HG02588 (cell line): ENCODE measurements at regions not wholly inside any gene's neighbourhood (a gene's known extent, or its start where the extent isn't known, plus 50 kb on each side); places are given as distances from the start of the nearest gene placed in this dataset.

Source experiments
- ATAC-seq: cut with Tn5 transposase; IDR thresholded peaks from one replicate; pipeline ENCODE4 v1.9.1; 2021; ENCODE audit warnings: mild to moderate bottlenecking, moderate library complexity; ENCODE audit not compliant: unreplicated experiment

GRCh38 chr4:13059019-13059418, 425.1 kb downstream of the RAB28 start:
- no peak for ATAC-seq

- ATAC-seq = no peak
Measured at GRCh38 chr4:13056630-13057189, 427.4 kb downstream of the RAB28 start.

DNA sequence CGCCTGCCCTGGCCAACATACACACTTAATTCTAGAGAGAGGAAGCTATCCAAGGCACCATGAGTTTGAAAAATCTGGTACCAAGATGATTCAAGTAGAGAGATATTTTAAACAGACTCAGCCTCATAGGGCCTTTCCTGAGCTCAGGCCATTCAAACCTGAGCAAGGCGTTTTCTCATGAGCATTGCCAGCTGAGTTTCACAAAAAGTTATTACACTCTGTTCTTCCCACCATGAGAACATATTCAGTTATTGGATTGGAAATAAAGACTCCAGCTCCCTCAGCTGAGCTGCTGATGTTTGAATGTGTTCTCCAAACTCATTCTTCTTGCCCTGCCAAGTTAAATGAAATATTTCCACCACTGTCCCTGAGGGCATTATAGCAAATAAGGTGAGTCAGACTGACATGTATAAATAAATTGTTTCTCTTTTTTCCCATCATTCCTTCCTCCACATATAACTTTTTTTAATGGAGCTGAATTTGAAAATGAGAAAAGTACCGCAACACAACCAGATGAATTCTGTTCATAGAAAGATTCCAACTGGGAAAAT, 429.6 kb downstream of the RAB28 start:
- ATAC-seq = no peak

DNA sequence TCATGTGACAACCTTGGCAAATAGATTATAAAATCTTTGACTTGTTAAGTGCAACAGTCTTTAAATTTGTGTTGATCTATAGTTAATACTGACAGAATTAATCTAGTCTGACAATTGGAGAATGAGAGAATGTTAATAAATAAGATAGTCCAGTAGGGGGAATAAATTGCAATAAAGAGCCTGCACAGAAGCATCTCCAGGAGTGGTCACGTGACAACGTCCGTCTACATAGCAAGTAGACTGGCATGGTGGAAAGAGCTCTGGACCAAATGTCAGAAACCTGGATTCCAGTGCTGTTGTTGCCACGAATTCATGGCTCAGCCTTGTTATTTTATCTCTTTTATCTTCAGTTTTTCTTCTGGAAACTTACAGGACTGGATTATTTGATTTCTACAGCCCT, 436.5 kb downstream of the RAB28 start:
- no peak for ATAC-seq

GRCh38 chr4:13036841-13037240, 447.3 kb downstream of the RAB28 start:
- no peak for ATAC-seq

DNA sequence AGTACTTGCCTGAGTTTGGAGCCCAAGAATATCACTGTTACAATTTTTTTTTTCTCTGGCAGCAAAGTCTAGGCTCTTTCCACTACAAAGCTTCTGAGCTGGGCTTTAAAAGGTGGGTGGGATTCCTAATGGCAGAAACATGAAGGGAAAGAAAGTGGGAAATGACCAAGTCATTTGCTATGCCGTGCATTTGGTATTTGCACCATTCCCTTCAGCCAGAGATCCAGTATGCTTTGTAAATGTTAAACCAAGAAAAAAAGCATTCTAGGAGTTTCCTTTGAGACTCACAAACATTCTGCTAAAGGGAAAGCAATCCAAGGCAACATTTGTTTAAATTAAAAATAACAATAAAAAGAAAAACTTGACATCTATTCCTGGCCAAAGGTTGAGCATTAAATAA, 451.2 kb downstream of the RAB28 start:
- ATAC-seq = no peak

DNA sequence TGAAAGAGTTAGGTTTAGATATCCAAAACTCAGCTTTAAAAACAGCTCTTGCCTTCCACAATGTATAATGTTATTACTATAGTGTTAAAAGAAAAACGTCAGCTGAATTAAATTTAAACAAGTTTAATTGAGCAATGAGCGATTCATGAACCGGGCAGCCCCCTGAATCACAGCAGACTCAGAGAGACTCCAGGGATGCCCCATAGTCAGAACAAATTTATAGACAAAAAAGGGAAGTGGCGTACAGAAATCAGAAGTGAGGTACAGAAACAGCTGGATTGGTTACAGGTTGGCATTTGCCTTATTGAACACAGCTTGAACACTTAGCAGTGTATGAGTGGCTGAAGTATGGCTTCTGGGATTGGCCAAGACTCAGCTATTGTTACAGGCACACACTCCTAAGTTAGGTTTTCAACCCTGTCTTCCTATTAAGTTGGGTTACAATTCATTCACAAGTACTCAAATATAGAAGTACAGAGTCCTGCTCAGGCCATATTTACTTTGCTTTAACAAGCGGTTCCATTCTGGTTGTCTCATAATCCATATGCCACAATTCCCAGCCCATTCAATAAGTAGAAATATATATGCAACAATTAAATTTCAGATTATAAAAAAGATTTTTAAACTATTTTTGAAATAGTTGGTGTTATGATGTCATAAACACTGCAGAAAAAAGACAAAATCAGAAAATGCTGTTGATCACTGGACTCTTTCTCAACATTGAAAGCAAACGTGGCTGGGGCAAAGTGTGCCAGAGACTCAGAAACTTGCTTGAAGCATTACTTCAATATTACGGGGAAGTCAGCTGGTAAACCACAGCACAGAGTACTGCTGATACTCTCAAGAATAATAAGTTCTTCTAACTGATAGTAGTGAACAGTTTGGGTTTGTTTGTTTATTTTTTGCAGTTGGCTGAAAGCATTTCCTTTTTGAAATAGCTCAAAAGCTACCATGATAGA, 459.7 kb downstream of the RAB28 start:
- no peak for ATAC-seq

DNA sequence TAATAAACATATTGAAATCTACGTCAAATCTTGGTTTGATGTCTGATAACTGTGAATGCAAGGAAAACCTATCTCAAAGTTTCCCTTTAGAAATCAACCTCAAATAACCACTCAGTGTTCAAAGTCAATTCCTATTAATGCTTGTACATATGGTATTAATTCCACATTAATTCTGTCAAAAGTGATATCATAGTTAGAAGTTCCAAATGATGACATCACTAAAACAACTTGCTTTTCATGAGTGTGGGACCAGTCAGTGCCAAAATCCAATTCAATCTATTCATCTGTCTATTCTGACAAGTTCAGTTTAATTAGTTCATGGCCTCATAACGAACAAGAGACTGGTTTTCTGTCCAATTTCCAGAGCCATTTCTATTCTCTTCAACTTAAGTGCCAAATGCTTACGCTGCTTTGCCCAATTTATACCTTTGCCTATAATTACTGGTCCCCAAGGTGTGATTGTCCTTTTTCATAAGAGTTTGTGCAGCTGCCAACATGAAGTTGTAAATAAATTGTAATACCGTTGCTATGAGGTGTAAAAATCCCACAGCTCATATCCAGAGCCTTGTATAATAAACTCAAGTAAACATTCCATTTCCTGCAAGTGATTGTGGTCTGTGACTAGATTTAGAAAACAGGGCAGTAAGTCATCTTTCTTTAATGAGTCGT, 476.2 kb downstream of the RAB28 start:
- ATAC-seq = no peak

DNA sequence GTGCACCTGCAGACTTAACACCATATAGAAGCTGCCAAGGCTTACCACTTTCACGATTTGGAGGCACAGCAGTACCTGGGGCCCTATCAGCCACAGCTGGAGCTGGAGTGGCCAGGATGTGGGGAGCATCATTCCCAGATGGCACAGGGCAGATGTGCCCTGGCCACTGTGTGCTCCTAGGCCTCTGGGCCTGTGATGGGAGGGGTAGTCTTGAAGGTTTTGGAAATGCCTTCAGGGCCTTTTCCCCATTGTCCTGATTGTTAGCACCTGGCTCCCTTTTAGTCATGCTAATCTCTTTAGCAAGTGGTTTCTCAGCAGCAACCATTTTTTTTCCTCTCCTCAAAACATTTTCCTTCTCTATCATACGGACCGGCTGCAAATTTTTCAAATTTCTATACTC, 490.2 kb downstream of the RAB28 start:
- no peak for ATAC-seq

DNA sequence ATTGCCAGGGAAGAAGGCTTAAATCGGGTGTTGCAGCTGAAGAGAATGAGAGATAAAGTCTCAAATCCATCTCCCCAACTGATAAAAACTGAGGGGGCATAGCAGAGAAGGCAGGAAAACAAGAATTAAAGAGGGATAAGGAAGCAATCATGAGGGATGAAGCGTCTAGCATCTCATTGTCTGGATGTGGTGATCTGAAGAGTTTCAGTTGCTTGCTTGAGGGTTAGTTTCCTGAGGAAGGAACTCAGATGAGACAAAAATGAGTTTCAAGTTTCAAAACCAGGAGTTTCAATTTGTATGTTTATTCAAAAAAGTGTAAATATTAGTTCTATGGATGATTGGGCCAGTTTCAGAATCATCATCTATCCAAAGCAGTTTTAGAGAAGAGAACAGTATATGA, 496.9 kb downstream of the RAB28 start:
- ATAC-seq = no peak

DNA sequence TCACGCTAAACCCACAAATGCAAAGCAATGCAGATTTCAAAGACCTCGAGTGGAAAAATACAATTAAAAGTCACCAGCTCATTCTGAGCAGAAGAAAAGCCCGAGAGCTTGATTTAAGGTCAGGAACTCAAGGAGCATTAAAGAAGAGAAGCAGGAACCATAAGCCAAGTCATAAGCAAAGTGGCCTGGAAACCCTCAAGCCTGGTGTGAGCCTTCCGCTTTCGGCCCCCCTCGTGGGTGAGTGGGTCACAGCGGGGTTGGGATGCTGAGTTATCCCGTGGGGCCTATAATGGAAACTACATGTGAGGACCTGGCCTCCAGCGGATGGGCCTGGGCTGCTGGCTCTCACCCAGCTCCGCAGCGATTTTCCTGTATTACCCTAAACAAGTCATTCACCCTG, 504.3 kb downstream of the RAB28 start:
- no peak for ATAC-seq

- no peak for ATAC-seq
Measured at GRCh38 chr4:12978310-12978709, 505.8 kb downstream of the RAB28 start.

- no peak for ATAC-seq
Measured at GRCh38 chr4:12975511-12975910, 508.6 kb downstream of the RAB28 start.

- no peak for ATAC-seq
Measured at GRCh38 chr4:12973522-12973921, 510.6 kb downstream of the RAB28 start.

DNA sequence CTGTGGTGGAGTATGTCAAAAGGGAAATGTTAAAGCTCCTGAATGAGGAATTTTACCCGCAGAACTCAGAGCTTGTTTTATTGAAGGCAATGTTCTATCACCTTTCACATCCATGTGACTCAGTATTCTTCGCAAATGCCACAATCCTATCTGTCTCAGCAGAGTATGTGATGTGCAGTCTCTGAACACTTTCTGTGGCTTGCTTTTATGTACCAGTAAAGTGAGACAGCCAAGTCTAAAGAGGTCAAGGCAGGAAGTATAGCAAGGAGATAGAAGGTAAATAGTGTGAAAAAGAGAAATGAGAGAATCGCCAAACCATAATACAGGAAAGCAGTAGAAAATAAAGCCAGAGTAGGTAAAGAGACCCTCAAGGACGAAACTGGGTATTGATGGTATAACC, 515.8 kb downstream of the RAB28 start:
- ATAC-seq = no peak

DNA sequence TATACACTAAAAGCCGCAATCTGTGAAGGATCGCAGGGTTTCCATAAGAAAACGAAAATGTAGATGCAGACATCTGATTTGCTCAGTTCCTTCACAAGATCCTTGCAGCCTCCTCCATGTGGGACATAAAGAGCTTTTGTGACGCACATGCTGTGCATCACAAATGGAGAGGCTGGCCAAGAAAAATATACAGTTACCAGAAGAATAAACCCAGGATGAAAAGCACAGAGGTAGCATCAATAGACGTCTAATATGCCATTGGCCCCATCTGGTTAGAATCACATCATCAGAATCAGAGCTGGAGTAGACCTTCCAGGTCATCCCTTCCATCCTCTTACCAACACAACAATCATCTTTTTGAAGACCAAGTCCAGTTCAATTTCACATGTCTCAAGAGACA, 517.4 kb downstream of the RAB28 start:
- no peak for ATAC-seq

DNA sequence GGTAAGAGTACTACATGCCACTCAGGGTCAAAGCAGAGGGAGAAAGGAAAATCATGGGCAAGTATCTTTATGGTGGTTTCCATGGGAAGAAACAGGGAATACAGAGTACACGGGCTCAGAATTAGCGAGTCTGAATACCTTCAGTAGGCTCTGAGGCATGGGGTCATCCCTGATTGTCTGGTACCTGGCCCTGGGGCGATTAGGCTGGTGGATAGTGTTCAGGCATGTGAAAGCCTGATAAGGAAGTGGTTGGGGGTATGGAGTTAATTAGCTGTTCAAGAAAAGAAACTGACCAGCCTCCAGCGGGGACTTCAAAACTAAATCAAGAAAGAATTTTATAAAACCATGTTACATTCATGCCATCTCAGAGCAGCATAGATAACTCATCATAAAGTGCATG, 518.8 kb downstream of the RAB28 start:
- ATAC-seq = no peak

GRCh38 chr4:12963912-12964311, 520.2 kb downstream of the RAB28 start:
- no peak for ATAC-seq

DNA sequence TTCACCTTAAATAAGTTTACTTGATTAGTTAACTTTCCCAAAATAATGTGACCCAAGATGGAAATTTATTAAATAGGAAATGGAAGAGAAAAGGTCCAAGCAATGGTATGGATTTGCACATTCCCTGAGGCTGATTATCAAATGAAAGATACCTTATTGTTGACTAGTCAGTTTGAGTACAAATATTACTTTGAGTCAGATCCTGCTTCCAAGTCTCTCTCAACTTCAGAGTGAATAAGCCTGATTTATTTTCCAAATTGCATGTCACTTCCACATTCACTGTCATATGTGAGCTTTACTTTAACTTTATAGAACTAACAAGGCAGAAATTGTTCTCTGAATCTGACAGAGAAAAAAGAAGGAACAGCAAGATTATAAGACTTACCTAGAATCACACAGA, 520.8 kb downstream of the RAB28 start:
- no peak for ATAC-seq

- no peak for ATAC-seq
Measured at GRCh38 chr4:12961713-12962112, 522.4 kb downstream of the RAB28 start.

GRCh38 chr4:12958436-12958835, 525.7 kb downstream of the RAB28 start:
- ATAC-seq = no peak

- ATAC-seq = no peak
Measured at GRCh38 chr4:12957108-12957507, 527.0 kb downstream of the RAB28 start.
